GM12874 (cell line): ENCODE measurements at regions not wholly inside any gene's neighbourhood (a gene's known extent, or its start where the extent isn't known, plus 50 kb on each side); places are given as distances from the start of the nearest gene placed in this dataset.
A peak's percentile ranks its signal among the peaks of the same experiment; 100 is the strongest.

Source experiments
- TF ChIP-seq, protein P1 (sequence below): IDR thresholded peaks from 2 replicates; pipeline ENCODE4 v1.5.1; 2011; ENCODE audit warnings: low read depth, mild to moderate bottlenecking, control low read depth, low read length, moderate library complexity; ENCODE audit not compliant: insufficient read depth

- TF ChIP-seq, protein P1, sequence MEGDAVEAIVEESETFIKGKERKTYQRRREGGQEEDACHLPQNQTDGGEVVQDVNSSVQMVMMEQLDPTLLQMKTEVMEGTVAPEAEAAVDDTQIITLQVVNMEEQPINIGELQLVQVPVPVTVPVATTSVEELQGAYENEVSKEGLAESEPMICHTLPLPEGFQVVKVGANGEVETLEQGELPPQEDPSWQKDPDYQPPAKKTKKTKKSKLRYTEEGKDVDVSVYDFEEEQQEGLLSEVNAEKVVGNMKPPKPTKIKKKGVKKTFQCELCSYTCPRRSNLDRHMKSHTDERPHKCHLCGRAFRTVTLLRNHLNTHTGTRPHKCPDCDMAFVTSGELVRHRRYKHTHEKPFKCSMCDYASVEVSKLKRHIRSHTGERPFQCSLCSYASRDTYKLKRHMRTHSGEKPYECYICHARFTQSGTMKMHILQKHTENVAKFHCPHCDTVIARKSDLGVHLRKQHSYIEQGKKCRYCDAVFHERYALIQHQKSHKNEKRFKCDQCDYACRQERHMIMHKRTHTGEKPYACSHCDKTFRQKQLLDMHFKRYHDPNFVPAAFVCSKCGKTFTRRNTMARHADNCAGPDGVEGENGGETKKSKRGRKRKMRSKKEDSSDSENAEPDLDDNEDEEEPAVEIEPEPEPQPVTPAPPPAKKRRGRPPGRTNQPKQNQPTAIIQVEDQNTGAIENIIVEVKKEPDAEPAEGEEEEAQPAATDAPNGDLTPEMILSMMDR: no peak
Observed at GRCh38 chr2:126344493-126344892, 311.5 kb upstream of the GYPC start.

GRCh38 chr2:126345691-126346090 is 310.3 kb upstream of the GYPC start:
- TF ChIP-seq, protein P1: no peak

DNA sequence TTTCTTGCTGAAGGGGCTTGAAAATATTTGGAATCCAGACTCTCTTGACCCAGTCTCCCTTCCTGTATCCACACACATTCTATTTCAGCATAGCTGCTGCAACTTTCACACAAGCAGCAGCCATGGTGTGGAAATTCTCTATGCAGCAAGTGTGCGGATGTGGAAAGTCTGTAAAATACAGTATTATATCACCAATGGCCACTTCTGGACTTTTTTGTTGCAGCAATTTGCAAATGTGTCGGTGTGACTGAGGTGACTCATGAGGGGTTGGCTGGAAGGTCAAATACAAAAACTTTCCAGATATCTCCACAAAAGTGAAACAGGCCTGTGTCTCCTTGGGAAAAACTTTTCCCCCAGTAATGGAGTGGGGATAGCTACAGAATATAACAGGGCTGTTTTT is 299.3 kb upstream of the GYPC start:
- TF ChIP-seq, protein P1: no peak

DNA sequence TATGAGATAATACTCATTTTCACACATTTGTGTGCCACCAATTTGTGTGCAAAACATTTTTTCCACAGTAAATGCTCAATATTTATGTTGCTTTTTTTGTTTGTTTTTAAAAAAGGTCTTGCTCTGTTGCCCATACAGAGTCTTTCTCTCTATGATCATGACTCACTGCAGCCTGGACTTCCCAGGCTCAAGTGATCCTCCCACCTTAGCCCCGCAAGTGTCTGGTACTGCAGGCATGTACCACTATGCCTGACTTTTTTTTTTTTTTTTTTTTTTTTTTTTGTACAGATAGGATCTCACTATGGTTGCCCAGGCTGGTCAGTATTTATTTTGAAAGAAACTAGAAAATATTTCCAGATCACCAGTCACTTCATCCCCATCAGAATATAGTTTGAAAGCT is 297.8 kb upstream of the GYPC start:
- TF ChIP-seq, protein P1: no peak

DNA sequence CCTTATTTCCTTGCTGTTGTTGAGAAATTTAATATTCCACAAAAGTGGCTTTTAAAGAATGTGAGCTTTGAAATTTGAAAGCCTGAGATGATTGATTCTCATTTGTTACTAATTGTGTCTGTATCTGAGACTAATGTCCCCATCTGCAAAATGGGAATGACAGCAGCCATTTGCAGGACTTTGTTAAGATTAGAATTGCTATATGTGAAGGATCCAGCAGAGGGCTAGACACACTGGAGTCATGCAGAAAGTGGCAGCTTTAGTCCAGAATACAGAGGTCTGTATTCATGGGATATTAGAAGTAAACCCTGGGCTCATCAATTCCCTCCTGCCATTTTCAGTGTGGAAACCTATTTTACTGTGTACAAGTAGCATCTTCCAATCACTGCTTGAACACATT is 296.5 kb upstream of the GYPC start:
- TF ChIP-seq, protein P1: 0 out of 2 replicates have a peak, but pooled peaks have one; percentile 19

DNA sequence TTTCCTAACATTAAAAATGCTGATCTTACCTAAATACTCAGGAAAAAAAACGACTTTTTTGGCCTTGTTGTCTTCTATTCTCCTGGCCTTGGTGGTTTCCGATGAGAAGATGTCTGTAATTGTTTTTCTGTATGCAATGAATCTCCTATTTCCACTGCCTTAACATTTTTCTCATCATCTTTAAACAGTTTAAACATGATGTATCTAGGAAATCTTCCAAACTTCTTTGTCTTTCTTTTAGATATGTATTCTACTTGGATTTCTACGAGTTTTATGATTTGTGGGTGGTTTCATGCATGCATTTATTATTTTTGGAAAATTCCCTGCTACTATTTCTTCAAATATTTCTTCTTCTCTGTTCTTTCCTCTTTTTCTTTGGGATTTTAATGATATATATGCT is 288.6 kb upstream of the GYPC start:
- TF ChIP-seq, protein P1: no peak

DNA sequence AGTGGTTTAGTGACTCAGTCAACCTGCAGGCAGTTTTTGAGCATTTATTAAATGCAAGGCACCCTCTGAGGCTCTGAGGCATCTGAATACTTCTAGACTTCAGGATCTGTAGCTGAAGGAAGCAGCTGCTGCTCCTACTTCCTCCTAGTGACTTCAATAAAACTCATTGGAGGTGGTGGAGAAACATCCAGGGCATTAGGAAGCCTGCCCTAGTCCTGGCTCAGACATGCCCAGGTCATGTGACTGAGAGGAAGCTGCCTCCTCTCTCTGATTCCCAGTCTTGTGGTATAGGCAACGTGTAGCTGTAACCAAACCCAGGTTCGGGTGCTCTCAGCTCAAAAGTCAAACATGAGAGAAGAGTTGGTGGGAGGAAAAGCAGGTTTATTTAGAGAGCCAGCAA is 287.2 kb upstream of the GYPC start:
- TF ChIP-seq, protein P1: no peak

GRCh38 chr2:126370201-126370600 is 285.8 kb upstream of the GYPC start:
- TF ChIP-seq, protein P1: no peak
